NCI-H1105 (cell line): ENCODE measurements at regions not wholly inside any gene's neighbourhood (a gene's known extent, or its start where the extent isn't known, plus 50 kb on each side); places are given as distances from the start of the nearest gene placed in this dataset.
"Not testable (repeated sequence)": the region's sequence is repeated elsewhere in the genome, so short reads cannot be mapped to it uniquely, and the experiment has no call there.

Experiments
- DNase-seq: peaks from one replicate; lab custom pipeline; 2025; lab: John Stamatoyannopoulos, UW

DNA sequence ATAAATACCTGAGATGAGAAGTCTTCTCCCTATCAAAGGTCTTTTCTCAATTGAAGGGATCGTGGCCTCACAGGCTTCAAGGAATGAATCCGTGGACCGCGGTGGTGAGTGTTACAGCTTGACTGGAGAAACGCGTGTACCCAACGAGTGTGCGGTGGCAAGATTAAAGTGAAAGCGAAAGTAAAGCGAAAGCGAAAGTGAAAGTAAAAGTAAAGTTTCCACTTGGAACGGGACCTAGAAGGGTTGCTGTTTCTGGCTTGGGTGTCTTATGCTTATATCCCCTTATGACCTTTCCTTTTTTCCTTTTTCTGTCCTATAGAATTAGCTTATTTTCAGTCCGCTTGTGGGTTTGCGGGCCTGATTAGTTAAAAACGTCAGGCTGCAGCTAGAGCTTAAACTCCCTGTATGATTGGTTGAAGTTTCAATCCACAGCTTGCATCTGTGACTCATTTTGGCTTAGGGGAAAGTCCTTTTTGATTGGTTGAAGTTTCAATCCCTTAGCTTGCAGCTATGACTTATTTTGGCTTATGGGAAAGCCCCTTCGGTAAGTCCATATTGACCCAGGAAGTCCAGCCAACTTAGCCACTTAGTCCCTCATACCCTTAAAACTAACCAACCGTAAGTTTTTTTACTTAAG lies 924.3 kb upstream of the CDH10 start:
- DNase-seq: no peak

DNA sequence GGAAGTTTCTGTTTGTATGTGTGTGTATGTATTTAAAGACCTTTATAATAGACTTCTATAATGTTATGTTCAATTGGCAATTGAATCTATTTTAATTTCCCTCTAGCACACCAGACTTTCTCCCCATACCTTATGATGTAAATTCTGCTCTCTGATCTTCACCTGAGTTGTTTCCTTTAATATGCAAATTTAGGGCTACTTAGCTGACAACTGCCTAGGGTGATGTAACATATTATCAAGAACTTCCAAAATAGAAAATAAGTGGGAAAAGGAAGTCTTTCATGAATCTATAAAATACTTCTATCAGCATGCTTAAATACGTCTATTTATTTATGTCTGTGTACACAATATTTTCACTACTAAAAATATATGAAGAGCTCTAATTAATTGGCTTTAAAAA lies 923.5 kb upstream of the CDH10 start:
- no peak for DNase-seq

DNA sequence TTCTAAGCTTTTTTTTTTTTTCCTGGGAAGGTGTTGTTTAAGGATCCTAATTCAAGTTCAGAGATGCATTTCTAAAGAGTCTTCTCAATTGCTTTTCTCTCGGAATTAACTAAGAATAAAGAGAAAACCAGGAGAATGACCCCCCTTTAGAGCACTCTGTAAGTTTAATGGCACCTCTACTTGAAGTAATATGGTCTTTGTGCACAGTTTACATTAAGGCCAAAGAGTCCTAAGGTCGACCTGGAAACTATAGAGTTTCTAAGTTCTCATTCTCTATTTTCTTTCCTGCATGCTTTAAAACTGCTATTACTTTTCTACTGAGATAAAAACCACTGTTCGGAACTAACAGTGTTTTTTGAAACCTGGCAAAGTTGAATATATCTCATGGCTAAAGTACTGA lies 923.1 kb upstream of the CDH10 start:
- DNase-seq: no peak

DNA sequence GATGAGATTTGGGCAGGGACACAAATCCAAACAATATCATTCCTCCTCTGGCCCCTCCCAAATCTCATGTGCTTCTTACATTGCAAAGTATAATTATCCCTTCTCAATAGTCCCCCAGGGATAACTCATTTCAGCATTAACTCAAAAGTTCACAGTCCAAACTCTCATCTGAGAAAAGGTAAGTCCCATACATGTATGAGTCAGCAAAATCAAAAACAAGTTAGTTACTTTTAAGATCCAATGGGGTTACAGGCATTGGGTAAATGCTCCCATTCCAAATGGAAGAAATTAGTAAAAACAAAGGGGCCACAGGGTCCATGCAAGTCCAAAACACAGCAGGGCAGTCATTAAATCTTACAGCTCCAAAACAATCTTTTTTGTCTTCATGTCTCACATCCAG lies 917.9 kb upstream of the CDH10 start:
- DNase-seq: no peak

DNA sequence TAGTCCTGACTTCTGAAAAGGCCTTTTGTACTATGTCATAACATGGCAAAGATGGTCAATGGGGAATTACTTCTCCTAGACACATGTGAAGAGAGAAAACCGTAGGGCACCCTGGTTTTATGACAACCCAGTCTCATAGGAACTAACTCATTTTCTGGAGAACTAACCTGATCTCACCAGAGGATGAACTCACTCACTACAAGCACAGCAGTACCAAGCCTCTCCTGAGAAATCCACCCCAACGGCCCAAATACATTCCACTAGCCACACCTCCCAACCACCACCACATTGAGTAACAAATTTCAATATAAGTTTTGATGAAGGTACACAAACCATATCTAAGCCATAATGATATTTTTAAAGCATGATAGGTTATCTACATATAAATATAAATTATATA lies 909.3 kb upstream of the CDH10 start:
- no peak for DNase-seq

DNA sequence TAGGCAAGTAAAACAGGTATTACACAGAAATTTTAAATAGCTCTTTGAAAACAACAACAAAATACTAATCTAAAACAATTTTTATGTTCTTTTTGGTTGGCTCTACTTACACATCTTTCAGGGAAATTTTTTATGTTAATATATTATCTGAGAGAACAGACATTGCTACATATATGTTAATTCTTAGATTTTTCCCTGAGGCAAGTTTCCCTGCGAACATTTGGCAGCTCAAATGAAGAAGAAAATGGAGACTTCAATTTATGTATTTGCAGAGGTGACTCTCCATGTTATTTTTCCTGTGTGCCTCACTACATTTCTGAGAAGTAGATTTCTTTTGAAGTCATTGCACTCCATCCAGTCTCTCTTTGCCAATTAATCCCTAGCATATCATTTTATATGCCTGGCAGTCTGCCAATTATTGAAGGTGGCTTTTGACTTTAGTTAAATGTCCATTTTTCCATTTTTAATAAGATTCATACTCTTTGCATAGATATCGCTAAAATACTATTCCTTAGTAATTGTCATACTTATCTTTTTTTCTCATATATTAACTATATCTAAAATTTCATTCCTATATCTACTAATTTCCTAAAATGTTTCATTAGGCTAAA lies 908.2 kb upstream of the CDH10 start:
- peak; percentile 67 for DNase-seq

DNA sequence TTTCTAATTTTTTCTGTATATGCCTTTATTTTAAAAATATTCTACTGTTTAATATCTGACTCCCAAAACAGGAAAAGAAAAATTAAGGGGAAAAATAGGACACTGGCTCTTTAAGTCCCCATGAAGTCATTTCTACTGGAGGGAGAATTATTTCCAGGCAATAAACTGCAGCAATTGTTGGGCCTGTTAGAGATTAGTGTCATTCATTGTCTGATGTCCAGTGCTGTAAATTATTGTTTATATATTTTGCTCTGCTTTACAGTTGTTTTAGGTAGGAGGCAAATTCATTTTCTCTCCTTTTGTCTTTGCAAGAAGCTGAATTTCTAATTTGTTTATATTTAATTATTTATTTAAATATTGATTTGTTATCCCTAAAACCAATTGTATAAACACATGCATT lies 906.0 kb upstream of the CDH10 start:
- DNase-seq: no peak

DNA sequence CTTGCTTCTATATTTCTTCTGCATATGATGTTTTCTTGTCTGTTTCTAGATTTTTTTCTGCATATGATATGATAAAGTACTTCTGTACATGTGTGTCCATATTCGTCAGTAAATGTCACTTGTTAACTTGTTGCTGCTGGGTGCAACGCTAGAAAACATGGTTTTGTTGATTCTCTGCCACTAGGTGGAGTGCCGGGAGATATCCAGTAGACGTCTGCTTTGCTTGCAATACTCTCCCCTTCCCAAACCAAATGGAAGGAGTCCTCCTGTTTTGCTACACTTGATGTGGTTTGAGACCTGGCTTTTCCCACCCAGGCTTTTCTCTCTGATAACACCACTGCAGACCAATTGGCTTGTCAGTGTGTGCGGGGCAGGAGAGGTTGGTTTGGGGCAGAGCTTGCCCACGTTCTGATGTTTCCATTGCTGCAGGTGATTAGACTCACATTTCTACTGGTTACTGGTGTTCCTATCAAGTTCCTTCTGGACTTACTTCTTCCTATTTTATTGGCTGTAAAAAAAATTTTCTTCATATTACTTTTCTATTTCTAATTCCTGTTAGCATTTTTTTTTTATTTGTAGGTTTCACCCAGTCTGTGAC lies 900.0 kb upstream of the CDH10 start:
- DNase-seq: no peak

DNA sequence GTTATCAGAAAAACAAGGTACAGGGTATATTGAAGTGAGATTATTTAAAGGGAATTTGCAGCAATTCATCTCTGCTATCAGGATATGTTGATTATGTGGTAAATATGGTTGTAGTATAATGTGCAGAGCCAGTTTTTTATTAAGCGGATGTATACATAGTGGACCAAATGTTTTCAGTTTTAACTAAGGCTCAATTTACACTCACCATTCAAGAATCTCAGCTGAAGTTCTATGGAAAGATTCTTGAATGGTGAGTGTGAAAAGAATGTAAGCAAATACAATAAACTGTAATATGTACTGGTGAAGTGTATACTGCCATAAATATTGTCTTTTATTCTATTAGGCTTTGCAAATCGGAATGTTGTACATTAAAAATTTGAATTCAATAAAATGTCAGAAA lies 895.9 kb upstream of the CDH10 start:
- DNase-seq: no peak

DNA sequence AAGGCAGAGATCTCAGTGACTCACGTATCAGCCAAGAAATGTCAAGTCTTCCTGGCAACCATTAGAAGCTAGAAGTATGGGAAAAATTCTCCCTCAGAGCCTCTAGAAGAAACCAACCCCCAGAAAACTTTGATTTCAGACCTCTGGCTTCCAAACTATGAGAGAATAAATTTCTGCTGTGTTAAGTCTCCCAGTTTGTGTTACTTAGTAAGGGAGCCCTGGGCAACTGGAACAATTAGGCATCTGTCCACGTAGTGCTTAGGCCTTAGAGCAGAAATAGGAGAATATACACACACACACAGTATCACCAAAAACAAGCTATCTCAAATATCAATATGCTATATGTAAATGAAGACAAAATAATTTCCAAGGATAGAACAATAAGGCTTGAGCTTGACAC lies 894.8 kb upstream of the CDH10 start:
- no peak for DNase-seq

DNA sequence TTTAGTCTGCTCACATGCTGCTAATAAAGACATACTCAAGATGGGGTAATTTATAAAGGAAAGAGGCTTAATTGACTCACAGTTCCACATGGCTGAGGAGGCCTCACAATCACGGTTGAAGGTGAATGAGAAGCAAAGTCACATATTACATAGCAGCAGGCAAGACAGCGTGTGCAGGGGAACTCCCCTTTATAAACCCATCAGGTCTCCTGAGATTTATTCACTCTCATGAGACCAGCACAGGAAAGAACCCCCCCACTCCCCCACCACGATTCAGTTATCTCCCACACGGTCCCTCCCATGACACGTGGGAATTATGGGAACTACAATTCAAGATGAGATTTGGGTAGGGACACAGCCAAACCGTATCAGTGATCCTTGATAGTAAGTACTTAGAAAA lies 891.7 kb upstream of the CDH10 start:
- not testable (repeated sequence) for DNase-seq

DNA sequence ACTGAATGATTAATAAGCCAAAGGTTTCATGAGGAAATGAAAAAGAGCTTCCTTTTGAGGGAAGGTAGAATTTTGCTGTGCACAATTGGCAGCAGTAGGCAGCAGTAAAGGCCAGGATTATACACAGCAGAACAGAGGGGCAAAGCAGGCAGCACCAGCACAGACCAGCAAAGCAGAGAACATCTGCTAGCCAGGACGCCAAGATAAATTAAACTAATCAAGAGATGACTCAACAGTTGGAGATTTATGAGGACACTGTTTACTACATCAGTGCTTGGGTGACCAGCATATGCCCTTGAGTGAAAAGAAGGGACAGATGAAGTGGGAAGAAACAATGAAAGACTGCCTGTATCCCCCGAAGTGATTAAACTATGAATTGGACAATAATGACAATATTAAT lies 871.4 kb upstream of the CDH10 start:
- DNase-seq: no peak

DNA sequence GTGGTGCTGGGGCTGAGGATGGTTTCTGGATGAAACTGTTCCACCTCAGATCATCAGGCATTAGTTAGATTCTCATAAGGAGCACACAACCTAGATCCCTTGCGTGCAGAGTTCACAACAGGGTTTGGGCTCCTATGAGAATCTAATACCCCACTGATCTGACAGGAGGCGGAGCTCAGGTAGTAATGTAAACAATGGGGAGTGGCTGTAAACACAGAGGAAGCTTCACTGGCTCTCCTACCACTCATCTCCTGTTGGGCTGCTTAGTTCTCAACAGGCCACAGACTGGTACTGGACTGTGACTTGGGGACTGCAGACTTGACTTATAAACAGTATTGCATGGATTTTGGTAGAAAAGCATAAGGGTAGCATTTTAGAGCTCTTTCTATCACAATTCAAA lies 870.7 kb upstream of the CDH10 start:
- no peak for DNase-seq

DNA sequence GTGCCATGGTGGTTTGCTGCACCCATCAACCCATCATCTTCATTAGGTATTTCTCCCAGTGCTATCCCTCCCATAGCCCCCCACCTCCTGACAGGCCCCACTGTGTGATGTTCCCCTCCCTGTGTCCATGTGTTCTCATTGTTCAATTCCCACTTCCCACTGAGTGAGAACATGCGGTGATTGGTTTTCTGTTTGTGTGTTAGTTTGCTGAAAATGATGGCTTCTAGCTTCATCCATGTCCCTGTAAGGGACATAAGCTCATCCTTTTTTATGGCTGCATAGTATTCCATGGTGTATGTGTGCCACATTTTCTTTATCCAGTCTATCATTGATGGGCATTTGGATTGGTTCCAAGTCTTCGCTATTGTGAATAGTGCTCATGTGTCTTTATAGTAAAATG lies 865.9 kb upstream of the CDH10 start:
- DNase-seq: not testable (repeated sequence)

DNA sequence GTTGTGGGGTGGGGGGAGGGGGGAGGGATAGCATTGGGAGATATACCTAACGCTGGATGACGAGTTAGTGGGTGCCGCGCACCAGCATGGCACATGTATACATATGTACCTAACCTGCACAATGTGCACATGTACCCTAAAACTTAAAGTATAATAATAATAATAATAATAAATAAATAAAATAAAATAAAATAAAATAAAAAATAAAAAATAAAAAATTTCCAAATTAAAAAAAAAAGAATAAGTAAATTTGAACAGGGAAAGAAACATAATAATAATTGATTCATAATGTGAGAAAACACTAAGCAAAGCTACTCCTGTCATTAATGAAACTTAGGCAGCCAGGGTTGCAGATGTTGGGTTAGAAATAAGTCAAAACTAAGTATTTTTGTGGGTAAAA lies 863.2 kb upstream of the CDH10 start:
- DNase-seq: not testable (repeated sequence)

DNA sequence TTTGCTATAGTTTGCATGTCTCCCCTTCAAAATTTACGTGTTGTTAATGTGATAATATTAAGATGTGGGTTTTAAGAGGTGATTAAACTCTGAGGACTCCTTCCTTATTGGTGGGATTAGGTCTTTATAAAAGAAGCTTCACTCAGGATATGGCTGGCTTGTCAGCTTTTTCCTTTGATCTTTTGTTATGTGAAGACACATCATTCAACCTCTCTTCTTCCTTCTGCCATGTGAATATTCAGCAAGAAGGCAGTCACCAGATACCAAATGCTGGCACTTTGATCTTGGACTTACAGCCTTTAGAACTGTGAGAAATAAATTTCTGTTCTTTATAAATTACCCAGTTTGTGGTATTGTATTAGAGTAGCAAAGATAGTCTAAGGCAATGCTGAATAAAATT lies 855.9 kb upstream of the CDH10 start:
- no peak for DNase-seq

DNA sequence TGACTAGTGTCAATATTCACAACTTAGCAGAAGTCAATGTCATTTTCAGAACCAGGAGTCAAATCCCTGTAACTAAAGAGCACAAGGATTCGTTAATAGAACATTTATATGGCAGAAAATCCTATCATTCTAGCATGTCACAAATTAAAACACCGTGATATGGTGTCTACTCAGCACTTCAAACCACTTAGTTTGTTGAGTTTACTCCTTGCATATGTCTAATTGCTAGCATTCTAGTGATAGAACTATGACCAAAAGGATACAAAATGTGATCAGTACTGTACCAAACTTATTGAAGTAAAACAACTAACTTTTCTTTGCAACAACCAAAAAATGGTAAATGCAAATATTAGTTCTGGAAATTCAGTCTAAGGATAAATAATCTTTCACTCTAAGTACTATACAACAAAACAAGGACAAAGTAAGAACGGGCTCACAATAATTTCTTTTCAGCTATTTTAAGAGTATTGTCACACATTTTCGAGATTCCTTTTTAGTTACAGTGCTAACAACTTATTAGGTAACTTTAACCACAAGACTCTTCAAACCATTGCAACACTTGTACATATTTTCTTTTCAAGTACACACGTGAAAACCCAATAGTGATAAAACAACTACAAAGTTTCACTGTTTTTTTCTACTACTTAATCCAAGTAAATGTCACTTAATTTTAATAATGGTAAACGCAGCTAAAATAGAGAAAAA lies 845.2 kb upstream of the CDH10 start:
- no peak for DNase-seq

DNA sequence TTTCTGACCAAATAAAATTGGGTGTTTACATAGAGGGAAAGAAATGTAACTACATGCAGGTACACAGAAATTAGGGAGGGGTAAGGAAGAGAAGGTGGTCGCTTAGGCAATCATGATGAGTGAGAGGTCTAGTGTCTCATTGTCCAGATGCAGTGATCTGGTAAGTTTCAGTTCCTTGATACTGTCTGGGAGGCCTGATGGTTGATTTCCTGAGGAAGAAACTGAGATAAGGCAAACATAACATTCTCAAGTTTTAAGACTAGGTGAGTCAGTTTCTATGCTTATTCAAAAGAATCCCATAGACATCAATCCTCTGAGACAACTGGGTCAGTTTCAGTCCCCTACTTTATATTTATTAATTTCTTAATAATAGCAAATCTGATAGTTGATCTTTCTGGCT lies 843.3 kb upstream of the CDH10 start:
- no peak for DNase-seq

DNA sequence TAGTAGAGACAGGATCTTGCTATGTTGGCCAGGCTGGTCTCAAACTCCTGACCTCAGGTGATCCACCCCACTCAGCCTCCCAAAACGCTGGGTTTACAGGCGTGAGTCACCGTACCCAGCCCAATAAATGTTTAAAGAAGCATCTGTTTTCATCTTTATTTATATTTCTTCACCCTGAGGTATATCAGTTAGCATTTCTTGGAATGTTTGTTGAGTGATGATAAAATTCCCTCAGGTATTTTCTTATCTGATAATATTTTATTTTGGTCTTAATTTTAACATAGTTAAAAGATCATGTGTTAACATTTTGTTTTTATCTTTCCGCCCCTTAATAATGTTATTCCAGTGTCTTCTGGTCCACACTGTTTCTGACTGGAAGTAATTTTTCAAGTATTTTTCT lies 839.6 kb upstream of the CDH10 start:
- DNase-seq: no peak

DNA sequence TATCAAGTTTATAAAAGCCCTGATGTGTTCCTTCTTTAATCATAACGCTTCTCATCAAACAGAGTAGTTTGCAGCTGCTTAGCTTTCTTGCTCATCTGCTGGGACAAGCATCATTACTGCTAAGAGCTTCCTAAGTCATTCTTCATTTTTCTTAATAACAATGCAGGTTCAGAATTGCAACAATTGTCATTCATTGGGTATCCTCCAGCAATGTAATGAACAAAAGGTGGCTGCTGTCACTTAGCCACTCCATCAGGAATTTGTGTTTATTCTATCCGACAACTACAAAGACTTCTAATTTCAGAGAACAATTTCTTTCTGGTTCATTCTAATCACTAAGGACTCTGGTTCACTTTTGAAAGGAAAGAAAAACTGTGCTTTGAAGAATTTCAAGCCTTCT lies 836.7 kb upstream of the CDH10 start:
- DNase-seq: peak; percentile 18

DNA sequence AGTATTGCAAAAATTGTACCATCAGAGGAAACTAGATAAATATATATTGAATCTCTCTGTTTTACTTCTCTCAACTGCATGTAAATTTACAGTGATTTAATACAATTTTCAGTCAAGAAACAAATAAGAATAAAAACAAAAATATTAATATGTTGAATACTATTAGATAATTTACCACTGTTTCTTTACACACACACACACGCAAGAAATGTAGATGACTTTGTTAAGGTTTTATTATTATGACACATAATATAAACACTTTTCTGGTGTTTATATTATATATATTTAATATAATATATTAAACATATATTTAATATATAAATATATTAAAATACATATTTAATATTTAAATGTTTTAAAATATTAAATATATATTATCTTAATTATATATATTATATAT lies 814.3 kb upstream of the CDH10 start:
- no peak for DNase-seq

DNA sequence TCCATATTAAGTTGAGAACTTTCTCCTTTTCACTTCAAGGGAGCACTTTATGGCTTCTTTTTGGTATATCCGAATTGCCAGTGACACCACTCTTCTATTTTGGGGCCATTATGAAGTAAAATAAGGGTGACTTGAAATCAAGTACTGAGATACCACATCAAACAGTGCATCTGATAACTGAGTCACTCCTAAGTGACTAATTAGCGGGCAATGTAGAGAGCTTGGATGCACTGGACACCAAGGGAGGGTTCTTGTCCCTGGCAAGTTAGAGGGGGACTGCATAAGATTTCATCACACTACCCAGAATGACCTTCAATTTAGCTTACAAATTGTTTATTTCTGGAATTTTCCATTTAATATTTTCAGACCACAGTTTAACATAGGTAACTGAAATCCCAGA lies 813.9 kb upstream of the CDH10 start:
- DNase-seq: no peak

DNA sequence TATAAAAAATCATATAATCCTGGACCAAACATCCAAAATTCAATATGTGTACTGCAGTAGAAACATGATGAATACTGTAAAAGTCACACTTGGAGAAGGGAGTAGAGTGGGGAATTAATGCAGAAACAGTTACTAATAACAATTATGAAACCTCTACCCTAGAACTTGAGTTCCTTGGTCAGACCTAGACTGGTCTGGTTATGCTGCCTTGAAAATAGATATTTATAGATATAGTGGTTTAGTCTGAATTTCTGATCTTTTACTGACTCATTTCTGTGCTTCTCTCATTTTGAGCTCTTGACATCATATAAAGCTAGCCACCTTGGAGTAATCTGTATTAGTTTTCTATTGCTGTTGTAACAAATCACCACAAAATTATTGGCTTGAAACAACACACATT lies 808.7 kb upstream of the CDH10 start:
- DNase-seq: no peak
